GM19099 (cell line): ENCODE measurements at regions not wholly inside any gene's neighbourhood (a gene's known extent, or its start where the extent isn't known, plus 50 kb on each side); places are given as distances from the start of the nearest gene placed in this dataset.

Source experiments
- POLR2A ChIP-seq: IDR thresholded peaks from 3 replicates; pipeline ENCODE4 v1.6.1; 2011; ENCODE audit warnings: low read depth; ENCODE audit not compliant: insufficient read length; ENCODE audit errors: extremely low read depth

DNA sequence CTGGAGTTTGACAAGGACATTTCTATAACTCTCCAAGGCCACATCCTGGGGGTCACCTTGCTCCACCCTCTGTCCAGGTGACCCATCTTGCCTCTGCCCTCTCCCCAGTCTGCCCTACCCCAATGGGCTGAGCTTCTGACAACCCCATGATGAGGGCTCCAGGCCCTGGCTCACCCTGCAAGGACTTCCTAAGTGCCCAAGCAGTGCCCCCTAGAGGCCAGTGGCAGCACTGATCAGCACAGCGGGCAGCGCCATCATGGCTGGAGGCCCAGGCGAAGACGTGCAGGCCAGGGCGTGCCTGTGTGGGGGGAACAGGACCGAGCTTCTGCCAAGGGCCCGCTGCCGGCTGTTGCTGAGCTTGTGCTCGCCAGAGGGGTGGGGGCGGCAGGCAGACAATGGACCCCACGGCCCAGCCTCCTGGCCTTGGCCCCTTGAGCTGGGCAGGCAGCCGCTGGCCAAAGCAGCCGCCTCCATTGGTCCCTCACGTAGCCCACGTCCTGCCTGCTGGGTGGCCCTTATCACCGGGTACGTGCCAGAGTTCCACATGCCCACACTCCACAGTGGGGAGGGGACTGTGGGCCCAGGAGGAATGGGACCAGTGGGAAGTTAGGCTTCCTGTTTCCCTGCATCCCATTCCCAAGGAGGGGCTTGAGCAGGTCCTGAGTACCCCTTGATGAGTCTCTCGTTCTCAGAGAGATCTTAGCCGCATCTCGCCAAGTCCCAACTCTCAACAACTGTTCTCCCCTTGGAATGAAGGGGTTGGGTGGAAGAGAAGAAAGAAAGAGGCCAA, 64.3 kb downstream of the MRPL14 start:
- TF ChIP-seq POLR2A = no peak

DNA sequence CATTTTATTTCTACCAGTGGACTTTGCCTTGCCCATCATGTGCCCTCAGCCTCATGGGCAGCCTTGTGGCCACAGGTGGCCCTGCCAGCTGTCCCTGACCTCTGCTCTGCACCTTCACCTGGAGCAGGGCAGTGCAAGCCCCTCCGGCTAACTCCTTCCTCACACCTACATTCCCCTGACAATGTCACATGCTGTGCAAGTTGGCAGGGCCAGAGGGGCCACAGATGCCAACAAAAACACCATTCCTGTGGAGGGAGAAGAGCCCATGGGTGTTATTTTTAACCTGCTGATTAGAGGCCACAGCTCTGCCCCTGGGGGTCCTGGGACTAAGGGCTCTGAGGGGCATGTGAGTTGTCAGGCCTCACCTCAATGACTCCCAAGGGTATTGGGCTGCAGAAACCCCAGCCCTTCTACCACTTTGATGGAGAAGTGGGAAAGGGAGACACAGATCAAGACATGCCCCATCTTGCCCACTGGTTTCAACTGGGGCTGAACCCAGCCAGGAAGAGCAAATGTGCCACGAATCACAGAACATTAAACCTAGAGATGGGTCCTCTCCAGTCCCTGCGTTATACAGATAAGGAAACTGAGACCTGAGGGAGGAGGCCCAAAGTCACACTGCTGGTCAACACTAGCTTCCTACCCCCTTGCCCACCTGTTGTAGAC, 65.0 kb downstream of the MRPL14 start:
- no peak for TF ChIP-seq POLR2A

DNA sequence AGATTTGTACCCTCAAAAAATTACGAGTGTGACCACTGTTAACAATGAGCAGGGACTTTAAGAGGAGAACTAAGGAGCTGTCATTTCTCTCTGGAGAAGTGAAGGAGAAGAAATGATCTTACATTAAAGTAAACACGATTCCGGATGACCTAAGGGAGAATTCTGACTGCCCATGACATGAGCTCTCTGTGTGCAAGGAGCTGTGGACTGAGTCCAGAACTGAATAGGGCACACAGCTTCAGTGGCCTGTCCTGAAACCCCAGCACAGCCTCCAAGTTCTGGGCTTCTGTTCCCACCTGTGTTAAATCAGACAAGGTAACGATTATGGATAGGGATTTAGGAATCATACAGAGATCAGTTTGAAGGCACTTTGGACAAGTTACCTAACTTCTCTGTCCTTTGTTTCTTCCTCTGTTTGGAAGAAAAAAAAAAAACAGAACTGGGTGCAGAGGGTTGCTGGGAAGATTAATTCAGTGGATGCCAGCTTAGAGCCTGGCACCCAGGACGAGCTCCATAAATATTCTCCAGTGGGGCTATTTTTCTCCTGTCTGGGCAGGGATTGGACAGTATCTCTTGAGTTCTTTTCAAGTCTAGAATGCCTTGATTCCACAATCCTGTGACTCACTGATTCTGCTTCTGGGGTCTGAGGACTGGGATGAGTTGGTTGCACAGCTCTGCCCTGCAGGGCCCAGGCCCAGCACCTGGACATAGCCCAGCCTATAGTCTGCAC, 65.7 kb downstream of the MRPL14 start:
- TF ChIP-seq POLR2A = no peak

DNA sequence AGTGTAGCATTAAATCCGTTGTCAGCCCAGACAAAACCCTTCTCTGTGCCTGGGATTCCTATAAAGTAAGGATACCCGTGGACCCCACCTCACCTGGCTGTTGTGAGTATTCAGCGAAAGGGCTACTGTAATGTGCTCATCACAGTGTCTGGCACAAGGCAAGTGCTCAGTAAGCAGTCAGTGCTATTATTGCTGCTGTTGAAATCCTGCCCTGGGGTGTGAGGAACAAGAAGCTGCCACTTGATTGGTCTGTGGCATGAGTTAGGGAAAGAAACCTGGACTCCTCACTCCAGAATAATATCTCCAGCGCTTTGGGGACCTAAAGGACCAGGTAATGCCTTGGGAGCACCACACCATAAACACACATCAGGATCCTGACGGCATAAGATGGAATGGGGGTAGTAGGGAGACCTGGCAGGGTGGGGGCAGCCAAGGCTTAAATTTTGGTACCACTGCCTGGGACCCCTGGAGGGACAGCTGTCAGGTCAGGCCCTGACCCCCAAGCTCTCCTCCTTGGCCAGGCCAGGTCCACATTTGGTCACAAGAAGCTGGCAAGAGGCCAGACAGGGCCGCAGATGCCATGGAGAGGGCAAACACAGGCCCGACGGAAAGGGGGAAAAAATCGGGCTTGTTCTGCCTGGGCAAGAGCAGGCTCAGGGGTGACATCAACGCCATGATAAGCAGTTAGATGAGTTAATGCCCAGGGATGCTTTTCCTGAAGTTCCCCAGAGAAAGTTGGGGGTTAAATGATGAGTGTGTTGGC, 66.5 kb downstream of the MRPL14 start:
- TF ChIP-seq POLR2A = no peak

DNA sequence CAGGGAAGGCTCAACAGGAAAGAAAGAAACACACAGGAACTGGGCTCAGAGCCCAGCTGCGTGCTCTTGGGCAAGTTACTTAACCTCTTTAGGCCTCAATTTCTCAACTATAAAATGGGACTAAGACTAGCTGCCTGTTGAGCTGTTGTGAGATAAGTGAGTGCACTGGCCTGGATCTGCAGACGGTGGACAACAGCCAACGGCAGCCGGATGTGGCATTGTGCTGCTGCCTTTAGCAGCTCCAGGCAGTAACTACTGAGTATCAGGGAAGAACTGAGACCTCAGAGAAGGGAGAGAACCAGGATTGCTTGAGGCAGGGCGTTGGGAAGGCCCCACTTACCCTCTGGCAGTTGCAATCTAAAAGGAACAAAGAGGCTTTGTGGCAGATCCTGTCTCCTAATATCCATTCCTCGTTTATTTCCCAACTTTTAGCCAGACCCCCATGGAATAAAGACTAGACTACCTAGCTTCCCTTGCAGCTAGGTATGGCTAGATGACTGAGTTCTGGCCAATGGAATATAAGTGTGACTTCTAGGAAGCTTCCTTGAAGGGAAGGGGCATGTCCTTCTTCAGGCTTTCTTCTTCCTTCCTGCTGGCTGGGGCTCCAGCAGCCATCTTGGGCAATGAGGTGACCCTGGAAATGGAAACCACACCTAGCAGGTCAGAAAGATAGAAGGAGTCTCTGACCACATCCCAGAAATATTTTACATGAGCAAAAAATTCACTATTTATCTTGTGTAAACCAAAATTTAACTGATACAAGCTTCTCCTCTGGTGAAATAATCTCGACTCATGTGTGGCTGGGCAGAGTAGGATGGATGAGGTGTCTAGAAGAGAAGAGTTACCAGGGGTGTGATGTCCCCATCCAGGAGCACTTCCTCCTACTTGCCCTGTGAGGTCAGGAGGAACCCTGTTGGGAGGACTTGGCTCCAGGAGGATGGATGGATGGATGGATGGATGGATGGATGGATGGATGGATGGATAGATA, 67.6 kb downstream of the MRPL14 start:
- TF ChIP-seq POLR2A = no peak

DNA sequence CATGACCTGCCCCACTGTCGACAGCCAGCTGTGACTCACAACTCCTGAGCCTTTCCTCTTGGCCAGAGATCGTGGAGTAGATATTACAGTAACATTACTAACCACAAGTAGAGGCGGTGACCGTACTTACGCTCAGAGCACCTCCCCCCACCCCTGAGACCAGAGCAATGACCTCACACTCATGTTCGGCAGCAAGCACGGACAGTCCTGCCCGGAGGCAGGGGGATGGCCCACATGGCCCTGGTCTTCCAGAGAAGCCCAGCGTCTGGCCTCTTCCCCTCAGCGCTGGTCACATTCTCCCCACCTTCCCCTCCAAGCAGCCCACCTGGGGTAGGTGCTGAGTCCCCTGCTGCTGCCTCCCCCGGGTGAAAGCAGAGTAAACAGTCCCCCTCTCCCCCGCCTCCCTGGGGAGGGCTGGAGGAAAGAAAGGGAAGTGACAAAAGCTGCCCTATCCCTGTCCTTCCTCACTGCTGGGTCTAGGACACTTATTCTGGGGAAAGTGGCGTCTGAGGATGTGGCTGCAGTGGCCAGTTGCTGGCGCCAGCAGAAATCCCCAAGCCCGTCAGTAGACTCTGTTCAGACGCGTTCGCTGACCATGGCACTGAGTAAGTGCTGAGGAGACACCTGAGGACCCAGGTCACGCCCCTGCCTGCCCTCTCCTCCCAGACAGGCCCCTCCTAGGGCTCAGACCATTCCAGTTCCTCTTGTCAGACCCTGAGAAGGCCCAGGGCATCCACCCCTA, 68.5 kb downstream of the MRPL14 start:
- no peak for TF ChIP-seq POLR2A

DNA sequence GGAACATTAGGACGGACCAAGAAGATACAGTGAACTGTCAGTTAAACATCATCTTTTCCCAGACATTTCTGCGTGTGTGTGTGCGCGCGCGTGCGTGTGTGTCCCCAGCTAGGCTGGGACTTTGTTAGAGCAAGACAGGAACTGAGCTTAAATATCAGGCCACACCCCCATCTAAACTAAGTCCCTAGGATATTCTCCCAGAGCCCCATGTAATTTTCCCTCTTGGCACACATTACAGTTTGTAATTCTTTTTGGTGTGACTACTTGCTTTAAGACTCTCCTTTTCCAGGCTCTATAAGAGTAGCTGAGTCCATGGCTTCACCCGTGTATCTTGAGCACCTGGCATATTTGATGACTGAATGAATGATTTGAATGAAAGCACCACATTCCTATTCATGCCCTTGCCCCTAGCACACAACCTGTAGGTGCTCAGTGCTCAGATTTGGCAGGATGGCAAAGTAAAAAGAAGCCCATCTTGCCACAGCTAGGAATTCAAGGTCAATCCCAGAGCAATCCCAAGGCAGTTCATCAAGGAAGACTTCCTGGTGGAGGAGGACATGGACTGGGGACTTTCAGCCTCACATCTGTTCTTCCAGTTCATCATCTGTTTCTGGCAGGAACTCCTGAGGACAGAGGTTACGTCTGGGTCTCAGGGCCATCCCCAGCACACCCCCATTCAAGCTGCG, 69.2 kb downstream of the MRPL14 start:
- no peak for TF ChIP-seq POLR2A

DNA sequence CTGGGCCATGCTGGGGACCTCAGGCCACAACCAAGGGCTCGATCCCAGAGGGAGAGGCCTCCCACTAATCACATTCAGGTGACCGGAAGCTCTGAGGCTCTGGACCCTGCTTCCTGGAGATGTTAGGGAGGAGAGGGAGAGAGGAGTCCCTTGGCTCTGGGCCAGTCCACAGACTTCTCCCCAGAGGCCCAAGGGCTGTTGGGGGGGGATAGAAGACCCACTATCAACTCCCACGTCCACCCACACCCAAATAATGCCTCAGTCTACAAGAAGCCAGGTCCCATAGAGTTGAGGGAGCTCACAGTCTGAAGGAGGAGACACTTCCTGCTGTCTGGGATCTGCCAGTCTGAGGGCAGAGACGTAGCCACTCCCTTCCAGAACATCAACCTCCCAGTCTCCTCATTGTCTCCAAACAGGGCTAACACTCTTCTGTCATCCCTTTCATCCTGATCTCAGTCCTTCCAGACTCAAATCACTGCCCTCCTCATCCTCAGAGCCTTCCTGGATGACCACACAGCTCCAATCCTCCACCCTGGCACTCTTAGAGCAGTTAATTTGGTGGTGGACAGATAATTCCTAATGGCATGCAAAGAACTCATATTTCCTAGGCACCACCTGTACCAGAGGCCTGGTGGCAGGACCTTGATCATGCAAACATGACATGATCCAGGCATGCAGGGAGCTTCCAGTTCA, 69.9 kb downstream of the MRPL14 start:
- no peak for TF ChIP-seq POLR2A

DNA sequence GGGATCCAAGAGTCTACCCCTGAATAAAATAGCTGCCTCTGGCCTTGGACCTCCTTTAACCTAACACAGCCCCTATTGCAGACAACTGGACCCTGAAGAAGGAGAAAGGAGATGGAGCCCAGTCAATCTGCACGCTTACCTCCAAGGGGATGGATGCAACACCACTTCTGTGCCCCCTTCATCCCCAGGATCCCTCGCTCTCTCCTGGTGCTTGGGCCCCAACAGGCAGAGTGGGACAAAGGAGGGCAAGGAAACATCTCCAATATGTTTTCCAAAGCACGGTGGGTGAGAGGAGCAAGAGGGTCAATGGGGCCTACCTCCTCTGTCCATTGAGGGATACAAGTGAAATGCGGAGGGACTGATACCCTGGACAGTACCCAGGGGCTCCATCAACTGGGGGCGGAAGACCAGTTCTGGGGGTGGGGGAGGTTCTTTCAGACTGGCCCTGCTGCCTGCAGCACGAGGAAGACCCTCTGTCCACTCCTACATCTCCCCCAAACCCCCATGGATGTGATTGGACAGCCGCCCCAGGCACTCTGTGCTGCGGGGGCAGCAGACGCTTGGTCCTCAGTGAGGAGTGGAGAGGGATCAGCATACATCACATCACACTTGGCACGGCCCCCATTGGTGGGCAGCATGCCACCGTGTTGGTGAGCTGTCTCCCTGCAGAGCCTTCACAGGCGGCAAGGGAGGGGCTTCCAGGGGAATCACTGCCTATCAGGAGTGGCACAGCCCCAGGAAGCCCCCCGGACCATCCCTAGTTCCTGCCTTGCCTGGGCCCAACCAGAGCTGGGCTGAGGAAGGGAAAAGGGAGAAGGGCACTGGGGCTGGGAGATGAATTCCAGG, 70.6 kb downstream of the MRPL14 start:
- TF ChIP-seq POLR2A = no peak

DNA sequence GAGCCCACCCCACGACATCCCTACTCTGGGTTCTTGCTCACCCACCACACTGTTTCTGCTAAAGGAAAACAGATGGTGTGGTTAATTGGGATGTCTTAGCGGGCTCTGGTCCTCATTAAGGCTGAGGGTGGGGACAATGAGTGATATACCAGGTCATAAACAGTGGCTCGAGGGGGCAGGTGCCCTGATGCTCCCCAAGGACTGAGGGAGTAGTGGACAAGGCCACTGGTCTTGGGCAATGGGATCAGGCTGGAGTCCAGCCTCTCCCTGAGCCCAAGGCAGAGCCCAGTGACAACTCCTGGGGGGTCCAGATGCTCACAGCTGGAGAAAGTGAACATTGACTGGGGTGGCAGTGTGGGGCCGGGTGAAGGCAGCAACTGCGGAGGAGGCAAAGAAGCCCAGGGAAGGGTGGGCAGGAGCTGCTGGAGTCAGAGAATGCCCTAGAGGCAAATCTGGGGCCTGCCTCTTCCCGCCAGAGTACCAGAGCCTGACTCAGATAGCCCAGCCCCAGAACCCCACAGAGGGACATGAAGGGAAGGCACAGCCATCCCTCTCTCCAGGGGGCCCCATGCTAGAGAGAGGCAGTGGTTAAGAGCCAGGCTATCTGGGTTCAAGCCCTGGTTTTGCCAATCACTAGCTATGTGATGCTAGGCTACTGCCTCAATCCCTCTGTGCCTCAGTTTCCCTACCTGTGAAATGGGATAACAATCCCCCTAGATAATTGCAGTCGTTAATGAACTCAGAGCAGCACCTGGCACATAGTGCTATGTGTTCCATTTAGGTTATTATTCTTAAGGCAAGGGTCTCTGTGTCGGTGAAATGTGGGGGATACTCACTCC, 72.3 kb downstream of the MRPL14 start:
- TF ChIP-seq POLR2A = no peak
